HL-60 (cell line): ENCODE measurements at regions not wholly inside any gene's neighbourhood (a gene's known extent, or its start where the extent isn't known, plus 50 kb on each side); places are given as distances from the start of the nearest gene placed in this dataset.

Experiments used
- CTCF ChIP-seq: IDR thresholded peaks from one replicate; pipeline ENCODE4 v1.5.1; 2011; ENCODE audit warnings: low read length, control low read depth, inconsistent platforms; ENCODE audit not compliant: insufficient read depth
- POLR2AphosphoS5 ChIP-seq: IDR thresholded peaks from 2 replicates; pipeline ENCODE4 v1.6.1; 2012; ENCODE audit warnings: low read depth
- REST ChIP-seq: IDR thresholded peaks from 2 replicates; pipeline ENCODE4 v1.6.1; 2012; ENCODE audit warnings: low read depth; ENCODE audit not compliant: insufficient replicate concordance
- SPI1 ChIP-seq: IDR thresholded peaks from 2 replicates; pipeline ENCODE4 v1.6.1; 2012; ENCODE audit warnings: low read depth, mild to moderate bottlenecking, borderline replicate concordance

GRCh38 chr10:47156873-47157272 is 143.1 kb upstream of the GDF10 start:
- TF ChIP-seq CTCF (no peak), REST (no peak), POLR2AphosphoS5 (no peak), SPI1 (no peak)
